ENCODE measurements at regions not wholly inside any gene's neighbourhood (a gene's known extent, or its start where the extent isn't known, plus 50 kb on each side); places are given as distances from the start of the nearest gene placed in this dataset.
A peak's percentile ranks its signal among the peaks of the same experiment; 100 is the strongest.
"Not testable (repeated sequence)": the region's sequence is repeated elsewhere in the genome, so short reads cannot be mapped to it uniquely, and the experiment has no call there.

- no peak for DNase-seq
Observed at GRCh38 chr14:44785096-44785495, 176.7 kb downstream of the KLHL28 start.

- no peak for DNase-seq
Observed at GRCh38 chr14:44783901-44784300, 177.8 kb downstream of the KLHL28 start.

- DNase-seq: no peak
Observed at GRCh38 chr14:44782775-44783238, 178.9 kb downstream of the KLHL28 start.

- no peak for DNase-seq
Observed at GRCh38 chr14:44780989-44781388, 180.8 kb downstream of the KLHL28 start.

- peak; percentile 85 for DNase-seq
Observed at GRCh38 chr14:44778604-44779003, 183.1 kb downstream of the KLHL28 start.

- DNase-seq: no peak
Observed at GRCh38 chr14:44777584-44777983, 184.2 kb downstream of the KLHL28 start.

GRCh38 chr14:44775248-44775647 is 186.5 kb downstream of the KLHL28 start:
- DNase-seq: no peak

- no peak for DNase-seq
Observed at GRCh38 chr14:44774396-44774795, 187.4 kb downstream of the KLHL28 start.

GRCh38 chr14:44771496-44771895 is 190.3 kb downstream of the KLHL28 start:
- no peak for DNase-seq

- no peak for DNase-seq
Observed at GRCh38 chr14:44770201-44770600, 191.5 kb downstream of the KLHL28 start.

GRCh38 chr14:44768935-44769334 is 192.8 kb downstream of the KLHL28 start:
- DNase-seq: no peak

GRCh38 chr14:44767646-44768173 is 194.0 kb downstream of the KLHL28 start:
- no peak for DNase-seq

- DNase-seq: no peak
Observed at GRCh38 chr14:44766285-44766684, 195.5 kb downstream of the KLHL28 start.

GRCh38 chr14:44763356-44763755 is 198.4 kb downstream of the KLHL28 start:
- no peak for DNase-seq

GRCh38 chr14:44759277-44759676 is 202.5 kb downstream of the KLHL28 start:
- DNase-seq: no peak

GRCh38 chr14:44756554-44756953 is 205.2 kb downstream of the KLHL28 start:
- DNase-seq: no peak

GRCh38 chr14:44745371-44745770 is 216.4 kb downstream of the KLHL28 start:
- DNase-seq: no peak

- no peak for DNase-seq
Observed at GRCh38 chr14:44742202-44742601, 219.5 kb downstream of the KLHL28 start.

GRCh38 chr14:44741431-44741830 is 220.3 kb downstream of the KLHL28 start:
- no peak for DNase-seq

GRCh38 chr14:44736326-44736725 is 225.4 kb downstream of the KLHL28 start:
- no peak for DNase-seq

GRCh38 chr14:44732144-44732543 is 225.1 kb upstream of the FSCB start:
- DNase-seq: no peak

- DNase-seq: no peak
Observed at GRCh38 chr14:44730860-44731259, 223.8 kb upstream of the FSCB start.

GRCh38 chr14:44721395-44721794 is 214.3 kb upstream of the FSCB start:
- not testable (repeated sequence) for DNase-seq

- DNase-seq: no peak
Observed at GRCh38 chr14:44720707-44721106, 213.6 kb upstream of the FSCB start.
